Central memory CD8-positive, alpha-beta T cell (primary cell): ENCODE measurements at regions not wholly inside any gene's neighbourhood (a gene's known extent, or its start where the extent isn't known, plus 50 kb on each side); places are given as distances from the start of the nearest gene placed in this dataset.
A peak's percentile ranks its signal among the peaks of the same experiment; 100 is the strongest.
"Not testable (repeated sequence)": the region's sequence is repeated elsewhere in the genome, so short reads cannot be mapped to it uniquely, and the experiment has no call there.

Experiments
- ATAC-seq: fragments of 150-1000 bp; cut with Tn5 transposase; replicated peaks from 2 replicates; pipeline ENCODE4 v1.10.0; 2022; ENCODE audit warnings: mild to moderate bottlenecking, moderate FRiP score, moderate number of reproducible peaks; ENCODE audit not compliant: poor library complexity, severe bottlenecking; ENCODE audit errors: extremely low read depth
- DNase-seq, 2 donors: peaks; one replicate each; pipeline ENCODE4 v3.0.0; 2021; ENCODE audit warnings: low spot score in 2 of 2
- H3K27ac Mint-ChIP-seq: one replicate; pipeline ENCODE4 v1.8.0; 2022; ENCODE audit warnings: low read depth, mild to moderate bottlenecking, moderate library complexity, mixed read lengths
- H3K27me3 Mint-ChIP-seq: one replicate; pipeline ENCODE4 v1.8.0; 2022; ENCODE audit warnings: mixed read lengths
- H3K36me3 Mint-ChIP-seq: one replicate; pipeline ENCODE4 v1.8.0; 2022; ENCODE audit warnings: mild to moderate bottlenecking, moderate library complexity, mixed read lengths; ENCODE audit not compliant: insufficient read depth
- H3K4me1 Mint-ChIP-seq: one replicate; pipeline ENCODE4 v1.8.0; 2022; ENCODE audit warnings: mixed read lengths
- H3K4me3 Mint-ChIP-seq: one replicate; pipeline ENCODE4 v1.8.0; 2022; ENCODE audit warnings: mild to moderate bottlenecking, moderate library complexity, mixed read lengths
- H3K9me3 Mint-ChIP-seq: one replicate; pipeline ENCODE4 v1.8.0; 2022; ENCODE audit warnings: mixed read lengths

GRCh38 chr5:100641833-100642232, 106.7 kb downstream of the FAM174A start:
- H3K36me3 Mint-ChIP-seq = no peaks in the 10 kb centered on the region
- H3K9me3 Mint-ChIP-seq = no peaks in the 10 kb centered on the region
- DNase-seq = no peak
- no peak overlapping the region for H3K4me3 Mint-ChIP-seq
- no peak for ATAC-seq
- H3K27ac Mint-ChIP-seq = no peak overlapping the region
- H3K4me1 Mint-ChIP-seq = no peaks in the 10 kb centered on the region
- peaks cover 5% of the 10 kb centered on the region for H3K27me3 Mint-ChIP-seq

GRCh38 chr5:100643473-100643872, 108.3 kb downstream of the FAM174A start:
- H3K4me3 Mint-ChIP-seq = no peak overlapping the region
- H3K4me1 Mint-ChIP-seq = no peaks in the 10 kb centered on the region
- ATAC-seq (no peak), DNase-seq (no peak)
- no peaks in the 10 kb centered on the region for H3K36me3 Mint-ChIP-seq
- H3K27me3 Mint-ChIP-seq = peaks cover 5% of the 10 kb centered on the region
- no peak overlapping the region for H3K27ac Mint-ChIP-seq
- H3K9me3 Mint-ChIP-seq = no peaks in the 10 kb centered on the region

GRCh38 chr5:100644185-100644584, 109.0 kb downstream of the FAM174A start:
- DNase-seq (no peak), ATAC-seq (no peak)
- Mint-ChIP-seq H3K9me3 (no peaks in the 10 kb centered on the region), H3K4me1 (no peaks in the 10 kb centered on the region), H3K27ac (no peak overlapping the region), H3K4me3 (no peak overlapping the region), H3K27me3 (peaks cover 5% of the 10 kb centered on the region), H3K36me3 (no peaks in the 10 kb centered on the region)

GRCh38 chr5:100644776-100645175, 109.6 kb downstream of the FAM174A start:
- Mint-ChIP-seq H3K4me3 (no peak overlapping the region), H3K27ac (no peak overlapping the region), H3K36me3 (no peaks in the 10 kb centered on the region), H3K27me3 (peaks cover 5% of the 10 kb centered on the region), H3K9me3 (no peaks in the 10 kb centered on the region), H3K4me1 (no peaks in the 10 kb centered on the region)
- ATAC-seq (no peak), DNase-seq (no peak)

- ATAC-seq = no peak
- Mint-ChIP-seq H3K4me3 (no peak overlapping the region), H3K9me3 (no peaks in the 10 kb centered on the region), H3K27ac (no peak overlapping the region), H3K36me3 (no peaks in the 10 kb centered on the region), H3K4me1 (no peaks in the 10 kb centered on the region), H3K27me3 (peaks cover 5% of the 10 kb centered on the region)
- no peak for DNase-seq
Observed at GRCh38 chr5:100646011-100646410, 110.8 kb downstream of the FAM174A start.

GRCh38 chr5:100646691-100647090, 111.5 kb downstream of the FAM174A start:
- H3K4me3 Mint-ChIP-seq = no peak overlapping the region
- H3K27ac Mint-ChIP-seq = no peak overlapping the region
- H3K36me3 Mint-ChIP-seq = no peaks in the 10 kb centered on the region
- no peaks in the 10 kb centered on the region for H3K9me3 Mint-ChIP-seq
- H3K27me3 Mint-ChIP-seq = peaks cover 5% of the 10 kb centered on the region
- ATAC-seq (no peak), DNase-seq (no peak)
- no peaks in the 10 kb centered on the region for H3K4me1 Mint-ChIP-seq

- Mint-ChIP-seq H3K9me3 (no peaks in the 10 kb centered on the region), H3K27me3 (no peaks in the 10 kb centered on the region), H3K4me1 (no peaks in the 10 kb centered on the region), H3K36me3 (no peaks in the 10 kb centered on the region), H3K27ac (no peak overlapping the region), H3K4me3 (no peak overlapping the region)
- DNase-seq = no peak
- ATAC-seq = no peak
Observed at GRCh38 chr5:100647461-100648230, 112.5 kb downstream of the FAM174A start.

- Mint-ChIP-seq H3K4me3 (no peak overlapping the region), H3K9me3 (no peaks in the 10 kb centered on the region), H3K27me3 (no peaks in the 10 kb centered on the region), H3K27ac (no peak overlapping the region), H3K36me3 (no peaks in the 10 kb centered on the region), H3K4me1 (peaks cover 12% of the 10 kb centered on the region)
- ATAC-seq (no peak), DNase-seq (no peak)
Observed at GRCh38 chr5:100654895-100655294, 119.7 kb downstream of the FAM174A start.

- H3K27ac Mint-ChIP-seq, ATAC-seq, H3K9me3 Mint-ChIP-seq, H3K27me3 Mint-ChIP-seq, H3K36me3 Mint-ChIP-seq, DNase-seq, H3K4me3 Mint-ChIP-seq: not testable (repeated sequence)
- peaks cover 14% of the 10 kb centered on the region for H3K4me1 Mint-ChIP-seq
Observed at GRCh38 chr5:100656771-100657170, 121.6 kb downstream of the FAM174A start.

- no peaks in the 10 kb centered on the region for H3K9me3 Mint-ChIP-seq
- H3K4me1 Mint-ChIP-seq = peaks cover 14% of the 10 kb centered on the region
- H3K36me3 Mint-ChIP-seq = no peaks in the 10 kb centered on the region
- H3K27me3 Mint-ChIP-seq = no peaks in the 10 kb centered on the region
- H3K27ac Mint-ChIP-seq = no peak overlapping the region
- DNase-seq = no peak
- no peak overlapping the region for H3K4me3 Mint-ChIP-seq
- ATAC-seq = no peak
Observed at GRCh38 chr5:100659080-100659795, 124.1 kb downstream of the FAM174A start.

GRCh38 chr5:100664140-100664539, 129.0 kb downstream of the FAM174A start:
- Mint-ChIP-seq H3K36me3 (peaks cover 1% of the 10 kb centered on the region), H3K4me1 (peaks cover 24% of the 10 kb centered on the region), H3K27ac (no peak overlapping the region), H3K9me3 (no peaks in the 10 kb centered on the region), H3K27me3 (no peaks in the 10 kb centered on the region), H3K4me3 (no peak overlapping the region)
- ATAC-seq = no peak
- no peak for DNase-seq

- Mint-ChIP-seq H3K4me3 (no peak overlapping the region), H3K27ac (peak overlapping the region; percentile 90), H3K9me3 (no peaks in the 10 kb centered on the region), H3K27me3 (no peaks in the 10 kb centered on the region), H3K36me3 (peaks cover 1% of the 10 kb centered on the region), H3K4me1 (peaks cover 16% of the 10 kb centered on the region)
- ATAC-seq (peak; percentile 91), DNase-seq (no peak)
Observed at GRCh38 chr5:100667161-100667630, 132.0 kb downstream of the FAM174A start.

- H3K4me1 Mint-ChIP-seq = peaks cover 16% of the 10 kb centered on the region
- ATAC-seq = no peak
- no peaks in the 10 kb centered on the region for H3K9me3 Mint-ChIP-seq
- H3K4me3 Mint-ChIP-seq = no peak overlapping the region
- peaks cover 1% of the 10 kb centered on the region for H3K36me3 Mint-ChIP-seq
- H3K27me3 Mint-ChIP-seq = no peaks in the 10 kb centered on the region
- H3K27ac Mint-ChIP-seq = peak overlapping the region; percentile 90
- DNase-seq = no peak
Observed at GRCh38 chr5:100668511-100668910, 133.3 kb downstream of the FAM174A start.
